ENCODE measurements at regions not wholly inside any gene's neighbourhood (a gene's known extent, or its start where the extent isn't known, plus 50 kb on each side); places are given as distances from the start of the nearest gene placed in this dataset.
"Not testable (repeated sequence)": the region's sequence is repeated elsewhere in the genome, so short reads cannot be mapped to it uniquely, and the experiment has no call there.

DNA sequence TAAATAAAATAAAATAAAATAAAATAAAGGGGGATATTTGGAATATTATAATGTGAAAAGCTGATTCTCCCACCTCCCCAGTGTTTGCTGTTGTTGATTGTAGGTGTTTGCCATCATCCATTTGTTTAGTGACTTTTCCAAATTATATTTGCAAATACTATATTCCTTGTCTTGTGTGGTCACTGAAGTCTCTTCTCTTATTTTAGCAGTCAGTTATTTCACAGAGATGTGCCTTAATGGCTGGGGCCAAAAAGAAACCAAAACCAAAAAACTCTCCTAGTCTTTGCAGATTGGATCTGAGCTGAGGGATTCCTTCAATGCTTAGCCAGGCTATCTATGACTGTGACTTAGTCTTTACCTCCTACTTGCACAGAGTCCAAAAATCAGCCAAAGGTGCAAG is 70.9 kb upstream of the ZNF169 start:
- no peak for DNase-seq (ENCODE audit: low read depth in 2 of 2)

DNA sequence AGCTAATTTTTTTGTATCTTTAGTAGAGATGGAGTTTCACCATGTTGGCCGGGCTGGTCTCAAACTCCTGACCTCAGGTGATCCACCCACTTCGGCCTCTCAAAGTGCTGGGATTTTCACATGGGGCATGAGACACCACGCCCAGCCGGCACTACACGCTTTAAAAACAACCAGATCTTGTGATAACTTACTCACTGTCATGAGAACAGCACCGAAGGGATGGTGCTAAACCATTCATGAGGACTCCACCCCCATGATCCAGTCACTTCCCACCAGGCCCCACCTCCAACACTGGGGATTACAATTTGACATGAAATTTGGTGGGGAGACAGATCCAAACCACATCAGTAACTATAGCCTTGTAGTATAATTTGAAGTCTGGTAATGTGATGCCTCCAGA is 67.4 kb upstream of the ZNF169 start:
- not testable (repeated sequence) for DNase-seq (ENCODE audit: low read depth in 2 of 2)

DNA sequence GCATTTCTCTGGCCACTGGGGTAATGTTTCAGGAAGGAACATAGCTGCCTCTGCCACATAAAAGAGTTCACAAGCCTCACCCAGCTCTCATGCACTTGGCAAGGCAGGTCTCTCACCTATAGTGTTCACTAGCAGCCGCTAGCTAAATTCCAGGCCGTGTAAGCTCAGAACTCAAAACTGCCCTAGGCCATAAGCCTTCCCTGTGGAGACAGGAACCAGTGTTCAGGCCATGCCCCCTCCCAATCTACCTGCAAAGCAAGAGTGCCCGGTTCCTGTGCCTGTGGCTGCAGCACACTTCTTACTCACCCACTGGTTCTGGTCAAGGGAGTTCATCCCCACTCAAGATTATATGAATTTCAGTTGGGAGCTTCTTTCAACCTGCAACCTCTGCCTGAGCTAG is 60.7 kb upstream of the ZNF169 start:
- no peak for DNase-seq (ENCODE audit: low read depth in 2 of 2)

DNA sequence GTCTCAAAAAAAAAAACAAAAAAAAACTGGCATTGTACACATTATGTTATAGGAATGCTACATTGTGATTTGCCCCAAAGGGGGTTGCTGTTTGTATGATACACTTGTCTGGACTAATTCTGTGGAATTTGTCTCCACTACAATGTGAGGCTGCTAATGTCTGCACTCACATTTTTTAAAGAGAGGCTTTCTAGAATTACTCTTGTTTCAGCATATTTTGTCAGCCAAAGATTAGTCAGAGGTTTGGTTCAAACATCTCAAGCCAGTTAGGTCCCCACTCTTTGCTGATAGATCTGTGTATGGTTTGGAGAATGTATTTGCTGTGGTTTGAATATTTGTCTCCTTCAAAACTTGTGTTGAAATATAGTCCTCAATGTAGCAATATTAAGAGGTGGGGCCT is 59.3 kb upstream of the ZNF169 start:
- DNase-seq (ENCODE audit: low read depth in 2 of 2) = no peak

DNA sequence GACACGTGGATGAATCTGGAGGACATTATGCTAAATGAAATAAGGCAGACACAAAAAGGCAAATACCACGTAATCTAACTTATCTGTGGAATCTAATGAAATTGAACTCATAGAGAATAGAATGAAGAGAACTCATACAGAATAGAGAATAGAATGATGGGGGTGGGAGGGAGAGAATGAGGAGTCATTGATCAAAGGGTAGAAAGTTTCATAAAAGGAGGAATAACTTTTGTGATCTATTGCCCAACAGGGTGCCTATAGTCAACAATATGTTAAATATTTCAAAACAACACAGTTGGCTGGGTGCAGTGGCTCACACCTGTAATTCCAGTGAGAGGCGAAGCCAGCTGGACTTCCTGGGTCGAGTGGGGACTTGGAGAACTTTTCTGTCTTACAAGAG is 54.9 kb upstream of the ZNF169 start:
- DNase-seq (ENCODE audit: low read depth in 2 of 2) = no peak

DNA sequence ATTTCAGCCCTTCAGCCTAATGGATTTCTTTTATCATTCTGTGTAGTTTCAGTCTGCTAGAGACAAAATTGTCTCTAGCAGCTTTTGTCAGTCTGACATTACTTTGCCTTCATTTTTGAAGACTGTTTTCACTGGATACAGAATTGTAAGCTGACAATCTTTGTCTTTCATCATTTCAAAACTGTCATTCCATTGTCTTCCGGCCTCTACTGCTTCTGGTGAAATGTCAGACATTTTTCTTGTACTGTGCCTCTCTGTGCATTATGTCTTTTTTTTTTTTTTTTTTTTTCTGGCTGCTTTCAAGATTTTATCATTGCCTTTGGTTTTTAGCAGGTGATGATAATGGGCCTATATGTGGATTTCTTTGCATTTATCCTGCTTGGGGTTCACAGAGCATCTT is 51.3 kb upstream of the ZNF169 start:
- DNase-seq (ENCODE audit: low read depth in 2 of 2) = no peak

All from stimulated activated CD8-positive, alpha-beta memory T cell treated with anti-CD3 and anti-CD28 coated beads, Interleukin-7, amount 100 ng/mL, for 4 hours (primary cell).